ENCODE measurements at regions not wholly inside any gene's neighbourhood (a gene's known extent, or its start where the extent isn't known, plus 50 kb on each side); places are given as distances from the start of the nearest gene placed in this dataset.

- TF ChIP-seq CTCF (IDR thresholded peaks at IDR 0.05; ENCODE audit: low read depth, low read length) = no peak
- no peak for TF ChIP-seq EZH2phosphoT487 (IDR thresholded peaks at IDR 0.05; ENCODE audit: low read depth)
Measured at GRCh38 chr13:78192716-78193115, 274.1 kb upstream of the EDNRB start.
